HepG2 (cell line): ENCODE measurements at regions not wholly inside any gene's neighbourhood (a gene's known extent, or its start where the extent isn't known, plus 50 kb on each side); places are given as distances from the start of the nearest gene placed in this dataset.

Source experiments
- ATAC-seq: fragments of 200-7000 bp; cut with Tn5 transposase; 3 replicates; pipeline ENCODE4 v1.9.1; 2020; ENCODE audit warnings: mild to moderate bottlenecking, moderate library complexity
- BruUV-seq: library from RNA; stranded (reverse); fragments of 400-500 nt; replicated peaks from 2 replicates; lab custom pipeline; 2021; lab: Mats Ljungman, UMichigan
- CTCF ChIA-PET: fragments of 300-600 bp; formaldehyde crosslinking; extraction: SDS; loops from one replicate; lab custom pipeline; 2021; ENCODE audit warnings: low total read pairs, inconsistent platforms, low intra/inter-chr PET ratio; lab: Yijun Ruan, JAX
- POLR2A ChIA-PET: fragments of 350-600 bp; sonication (Branson Sonifier 250); formaldehyde crosslinking; loops from one replicate; lab custom pipeline; 2020; ENCODE audit warnings: antibody characterized with exemption, inconsistent platforms; lab: Yijun Ruan, JAX
- DNase-seq: peaks from one replicate; pipeline ENCODE4 v3.0.0-alpha.2; 2015; ENCODE audit warnings: low spot score
- FAIRE-seq: peaks from 3 replicates; lab custom pipeline; 2011; peaks lifted over from hg19 to GRCh38; lab: Jason Lieb, UNC
- H2AFZ ChIP-seq: one replicate; pipeline ENCODE4 v1.6.1; 2011; ENCODE audit warnings: low read length, inconsistent platforms
- H3K27ac ChIP-seq: fragments of 300-600 bp; 3 replicates; pipeline ENCODE4 v1.8.0; 2011; ENCODE audit warnings: mixed run types, mild to moderate bottlenecking, mixed read lengths, low read length, inconsistent platforms; ENCODE audit not compliant: insufficient read depth; ENCODE audit errors: extremely low read length
- H3K27me3 ChIP-seq, 2 experiments: fragments of 200-600 bp in 1 of 2; 2 replicates in 1 of 2; 3 replicates in 1 of 2; pipeline versions ENCODE4 v1.6.0 to v1.8.0; 2011; ENCODE audit warnings: low read length in 2 of 2, mild to moderate bottlenecking in 2 of 2, moderate library complexity in 2 of 2, inconsistent platforms in 1 of 2; ENCODE audit not compliant: insufficient read depth in 2 of 2, control insufficient read depth in 1 of 2
- H3K36me3 ChIP-seq, 2 experiments: fragments of 200-600 bp in 1 of 2; replicated peaks in 1 of 2; 2 replicates in 1 of 2; 3 replicates in 1 of 2; pipeline versions ENCODE4 v1.5.1 to v1.8.0; 2011; ENCODE audit warnings: low read length in 2 of 2, inconsistent platforms in 1 of 2; ENCODE audit not compliant: insufficient read depth in 2 of 2, control insufficient read depth in 1 of 2
- H3K4me1 ChIP-seq: 2 replicates; pipeline ENCODE4 v1.5.1; 2012; ENCODE audit warnings: low read length, inconsistent platforms; ENCODE audit not compliant: insufficient read depth
- H3K4me2 ChIP-seq: 2 replicates; pipeline ENCODE4 v1.6.0; 2011; ENCODE audit warnings: low read depth, low read length, inconsistent platforms
- H3K4me3 ChIP-seq, 3 experiments: fragments of 200-600 bp in 1 of 3; sonication (generic), shearing (Covaris generic) in 1 of 3; replicated peaks in 1 of 3; 2 replicates each; pipeline ENCODE4 v1.5.1; 2011 to 2016; ENCODE audit warnings: low read length in 3 of 3, inconsistent platforms in 2 of 3, low read depth in 2 of 3, mild to moderate bottlenecking in 2 of 3, control low read depth in 1 of 3, mixed read lengths in 1 of 3; ENCODE audit not compliant: insufficient read depth in 1 of 3
- H3K79me2 ChIP-seq: one replicate; pipeline ENCODE4 v1.6.1; 2011; ENCODE audit warnings: low read length, inconsistent platforms; ENCODE audit not compliant: insufficient read depth
- H3K9ac ChIP-seq: 2 replicates; pipeline ENCODE4 v1.6.0; 2011; ENCODE audit warnings: mild to moderate bottlenecking, low read depth, low read length, inconsistent platforms; ENCODE audit not compliant: insufficient read depth
- H3K9me3 ChIP-seq: 2 replicates; pipeline ENCODE4 v1.5.1; 2012; ENCODE audit warnings: mild to moderate bottlenecking, low read length
- H4K20me1 ChIP-seq: 2 replicates; pipeline ENCODE4 v1.6.0; 2011; ENCODE audit warnings: inconsistent platforms, mild to moderate bottlenecking, low read length, moderate library complexity; ENCODE audit not compliant: insufficient read depth
- CENPT ChIP-seq: sonication (generic); formaldehyde crosslinking; IDR thresholded peaks from 2 replicates; pipeline ENCODE4 v1.8.0; 2022; ENCODE audit warnings: low read depth, mild to moderate bottlenecking, moderate library complexity, missing genetic modification reagents
- MAFF ChIP-seq: IDR thresholded peaks from 2 replicates; pipeline ENCODE4 v1.6.1; 2011; ENCODE audit warnings: low read depth, low read length, improper control_type of control experiment
- MAFK ChIP-seq, 2 experiments: IDR thresholded peaks in 1 of 2; conservative IDR thresholded peaks in 1 of 2; 2 replicates each; pipeline ENCODE4 v1.6.1; 2011; ENCODE audit warnings: improper control_type of control experiment in 2 of 2, low read length in 2 of 2
- ZNF747 ChIP-seq: sonication (generic); formaldehyde crosslinking; IDR thresholded peaks from 2 replicates; pipeline ENCODE4 v1.8.1; 2023; ENCODE audit warnings: missing genetic modification reagents, mild to moderate bottlenecking, borderline replicate concordance
- WGBS: methylation state at CpG from one replicate; pipeline ENCODE4 v1.1.6; 2017; ENCODE audit warnings: low lambda C conversion rate; 5-methylcytosine and 5-hydroxymethylcytosine counted together
- in situ Hi-C: cut with HindIII; loops from 2 replicates; pipeline ENCODE4 v1.10.0; 2017; ENCODE audit warnings: low pct_unique_long_range_greater_than_20kb; ENCODE audit not compliant: extremely low pct_ligation_motif_present
- intact Hi-C: fragments of 100-400 bp; cut with micrococcal nuclease; formaldehyde crosslinking; loops from one replicate; pipeline ENCODE4 v1.10.0; 2022; ENCODE audit not compliant: unreplicated experiment
- TF ChIP-seq, protein P1 (sequence below): sonication (generic); formaldehyde crosslinking; IDR thresholded peaks from 2 replicates; pipeline ENCODE4 v1.4.0; 2020; ENCODE audit warnings: missing genetic modification reagents, borderline replicate concordance
- TF ChIP-seq, protein P2 (sequence below): sonication (generic); formaldehyde crosslinking; IDR thresholded peaks from 2 replicates; pipeline ENCODE4 v1.5.1; 2020; ENCODE audit warnings: missing genetic modification reagents, mild to moderate bottlenecking, borderline replicate concordance

DNA sequence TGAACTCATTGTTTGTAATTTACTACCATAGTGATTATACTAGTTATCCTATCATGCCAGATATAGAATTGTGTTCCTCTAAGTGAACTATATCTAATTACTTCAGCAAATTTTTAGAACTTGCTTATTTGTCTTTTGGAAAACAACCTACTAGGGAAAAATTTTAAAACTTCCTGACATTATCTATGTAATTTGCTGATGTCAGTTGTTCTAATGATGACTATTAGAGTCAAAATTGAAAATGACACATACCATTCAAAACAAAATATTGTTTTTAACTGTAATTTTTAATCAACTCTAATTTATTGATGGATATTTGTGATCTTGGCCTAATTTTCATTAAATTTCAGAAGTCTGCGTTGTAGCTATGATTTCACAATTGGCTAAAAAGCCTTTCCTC lies 106.7 kb upstream of the ROBO2 start:
- DNase-seq (no peak), ATAC-seq (no peak), FAIRE-seq (no peak)
- no peaks in the 10 kb centered on the region for H3K79me2 ChIP-seq
- no peaks in the 10 kb centered on the region for H3K36me3 ChIP-seq
- no peaks in the 10 kb centered on the region for H3K9me3 ChIP-seq
- no peak overlapping the region for H3K4me2 ChIP-seq
- no peaks in the 10 kb centered on the region for H3K27me3 ChIP-seq
- no peak overlapping the region for H3K9ac ChIP-seq
- WGBS = 48% methylated on average over 1 of the region's 1 CpG
- H2AFZ ChIP-seq = no peak overlapping the region
- no peak overlapping the region for H3K27ac ChIP-seq
- BruUV-seq = no TSS peak
- no peak overlapping the region for H3K4me3 ChIP-seq
- intact Hi-C loops = no loop called here
- TF ChIP-seq, protein P1, sequence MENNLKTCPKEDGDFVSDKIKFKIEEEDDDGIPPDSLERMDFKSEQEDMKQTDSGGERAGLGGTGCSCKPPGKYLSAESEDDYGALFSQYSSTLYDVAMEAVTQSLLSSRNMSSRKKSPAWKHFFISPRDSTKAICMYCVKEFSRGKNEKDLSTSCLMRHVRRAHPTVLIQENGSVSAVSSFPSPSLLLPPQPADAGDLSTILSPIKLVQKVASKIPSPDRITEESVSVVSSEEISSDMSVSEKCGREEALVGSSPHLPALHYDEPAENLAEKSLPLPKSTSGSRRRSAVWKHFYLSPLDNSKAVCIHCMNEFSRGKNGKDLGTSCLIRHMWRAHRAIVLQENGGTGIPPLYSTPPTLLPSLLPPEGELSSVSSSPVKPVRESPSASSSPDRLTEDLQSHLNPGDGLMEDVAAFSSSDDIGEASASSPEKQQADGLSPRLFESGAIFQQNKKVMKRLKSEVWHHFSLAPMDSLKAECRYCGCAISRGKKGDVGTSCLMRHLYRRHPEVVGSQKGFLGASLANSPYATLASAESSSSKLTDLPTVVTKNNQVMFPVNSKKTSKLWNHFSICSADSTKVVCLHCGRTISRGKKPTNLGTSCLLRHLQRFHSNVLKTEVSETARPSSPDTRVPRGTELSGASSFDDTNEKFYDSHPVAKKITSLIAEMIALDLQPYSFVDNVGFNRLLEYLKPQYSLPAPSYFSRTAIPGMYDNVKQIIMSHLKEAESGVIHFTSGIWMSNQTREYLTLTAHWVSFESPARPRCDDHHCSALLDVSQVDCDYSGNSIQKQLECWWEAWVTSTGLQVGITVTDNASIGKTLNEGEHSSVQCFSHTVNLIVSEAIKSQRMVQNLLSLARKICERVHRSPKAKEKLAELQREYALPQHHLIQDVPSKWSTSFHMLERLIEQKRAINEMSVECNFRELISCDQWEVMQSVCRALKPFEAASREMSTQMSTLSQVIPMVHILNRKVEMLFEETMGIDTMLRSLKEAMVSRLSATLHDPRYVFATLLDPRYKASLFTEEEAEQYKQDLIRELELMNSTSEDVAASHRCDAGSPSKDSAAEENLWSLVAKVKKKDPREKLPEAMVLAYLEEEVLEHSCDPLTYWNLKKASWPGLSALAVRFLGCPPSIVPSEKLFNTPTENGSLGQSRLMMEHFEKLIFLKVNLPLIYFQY (CRISPR knock-in tag) = no peak
- TF ChIP-seq ZNF747 (no peak), MAFF (peak; percentile 19; the same call in 1 of the 2 replicates), MAFK (conservative IDR thresholded peaks at IDR 0.05 in 1 of 2, IDR thresholded peaks at IDR 0.05 in 1 of 2; ENCODE audit: low read length in 2 of 2) (peak; percentile 55 to 70), CENPT (CRISPR knock-in tag) (no peak)
- TF ChIP-seq, protein P2, sequence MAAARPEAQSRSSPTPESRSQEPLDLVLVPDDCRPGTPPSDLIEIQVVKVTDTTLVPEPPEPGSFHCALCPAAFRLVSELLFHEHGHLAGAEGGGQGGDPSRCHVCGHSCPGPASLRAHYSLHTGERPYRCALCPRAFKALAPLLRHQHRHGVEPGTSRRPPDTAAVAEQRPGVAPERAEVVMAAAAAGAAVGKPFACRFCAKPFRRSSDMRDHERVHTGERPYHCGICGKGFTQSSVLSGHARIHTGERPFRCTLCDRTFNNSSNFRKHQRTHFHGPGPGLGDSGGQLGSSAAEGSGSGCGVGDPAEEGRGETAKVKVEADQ (CRISPR knock-in tag) = no peak
- ChIA-PET CTCF (no interaction called here), POLR2A (no interaction called here)
- H3K4me1 ChIP-seq = no peaks in the 10 kb centered on the region
- H4K20me1 ChIP-seq = no peaks in the 10 kb centered on the region
- in situ Hi-C loops = no loop called here
